ENCODE measurements at regions not wholly inside any gene's neighbourhood (a gene's known extent, or its start where the extent isn't known, plus 50 kb on each side); places are given as distances from the start of the nearest gene placed in this dataset.

DNA sequence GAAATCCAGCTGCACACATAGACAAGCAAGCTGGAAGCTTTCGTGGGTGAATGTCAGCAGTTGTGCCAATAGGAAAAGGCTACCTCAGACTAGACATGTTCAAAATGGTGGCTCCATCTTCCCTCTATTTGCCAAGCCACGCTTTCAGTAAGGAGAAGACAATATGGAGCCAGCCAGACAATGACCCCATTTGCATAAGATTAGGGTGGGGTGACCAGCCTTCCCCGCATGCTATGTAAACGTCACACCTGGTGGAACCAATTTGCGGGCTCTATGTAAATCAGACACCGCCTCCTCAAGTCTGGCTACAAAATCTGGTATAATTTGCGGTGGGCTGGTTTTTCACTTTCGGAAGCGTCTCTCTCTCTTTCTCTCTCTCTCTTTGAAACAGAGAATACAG lies 297.4 kb upstream of the PCDH15 start:
- TF ChIP-seq POLR2A (IDR thresholded peaks at IDR 0.05) (no peak), CTCF (IDR thresholded peaks at IDR 0.05) (no peak), POLR2AphosphoS5 (IDR thresholded peaks at IDR 0.05) (no peak), EP300 (IDR thresholded peaks at IDR 0.05; ENCODE audit: low read depth) (no peak)
- in situ Hi-C loops (cut with MboI; ENCODE audit: low pct_ligation_motif_present in 1 of 4, low pct_unique_long_range_greater_than_20kb in 1 of 4, low sequenced_read_pairs in 3 of 4) = no loop called here
- Histone ChIP-seq H3K4me1 (no peaks in the 10 kb centered on the region), H3K9me3 (no peaks in the 10 kb centered on the region), H3K27ac (no peak overlapping the region), H3K4me3 (no peak overlapping the region), H3K36me3 (no peaks in the 10 kb centered on the region), H3K27me3 (no peaks in the 10 kb centered on the region)
- intact Hi-C loops (cut with DNase I; ENCODE audit: low total_unique reads) = no loop called here
- 78 to 87% methylated on average over 6 to 9 of the region's 9 CpGs for WGBS, 2 donors (ENCODE audit: low coverage in 1 of 2)
- DNase-seq = no peak

DNA sequence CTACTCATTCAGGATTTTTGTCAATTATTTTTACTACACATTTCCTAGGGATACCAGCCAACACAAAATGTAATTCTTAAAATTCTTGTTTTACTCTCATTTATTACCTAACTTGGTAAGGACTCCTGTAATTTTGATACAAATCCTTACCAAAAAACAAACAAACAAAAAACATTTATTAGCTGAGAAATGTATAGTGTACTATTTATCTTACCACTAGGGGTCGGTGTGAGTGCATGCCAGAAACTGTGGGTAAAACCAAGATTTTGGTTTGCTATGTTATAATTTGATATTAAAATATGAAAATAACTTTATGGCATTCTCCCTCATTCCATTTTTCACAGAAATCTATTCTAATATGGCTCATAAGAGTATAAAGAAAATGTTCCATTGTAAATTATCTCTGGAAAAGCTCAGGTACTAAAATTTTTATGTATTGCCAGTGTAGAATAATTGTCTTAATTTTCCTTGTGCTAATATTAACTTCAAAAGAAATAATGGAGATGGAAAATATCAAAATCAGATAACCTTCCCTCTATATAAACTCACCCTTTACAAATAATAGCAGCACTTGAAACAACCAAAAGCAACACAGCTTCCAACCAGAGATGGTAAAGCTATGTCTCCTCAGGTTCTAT lies 290.8 kb upstream of the PCDH15 start:
- in situ Hi-C loops (cut with MboI; ENCODE audit: low pct_ligation_motif_present in 1 of 4, low pct_unique_long_range_greater_than_20kb in 1 of 4, low sequenced_read_pairs in 3 of 4) (no loop called here), intact Hi-C loops (cut with DNase I; ENCODE audit: low total_unique reads) (no loop called here)
- Histone ChIP-seq H3K36me3 (no peaks in the 10 kb centered on the region), H3K4me1 (no peaks in the 10 kb centered on the region), H3K27ac (no peak overlapping the region), H3K27me3 (no peaks in the 10 kb centered on the region), H3K4me3 (no peak overlapping the region), H3K9me3 (no peaks in the 10 kb centered on the region)
- DNase-seq = no peak
- 0% methylated on average over 1 of the region's 1 CpG for WGBS, 2 donors (ENCODE audit: low coverage in 1 of 2)
- TF ChIP-seq EP300 (IDR thresholded peaks at IDR 0.05; ENCODE audit: low read depth) (no peak), POLR2AphosphoS5 (IDR thresholded peaks at IDR 0.05) (no peak), CTCF (IDR thresholded peaks at IDR 0.05) (peak; percentile 46 to 69 (median 65)), POLR2A (IDR thresholded peaks at IDR 0.05) (no peak)

GRCh38 chr10:55078121-55078520 lies 277.1 kb upstream of the PCDH15 start:
- intact Hi-C loops (cut with DNase I; ENCODE audit: low total_unique reads) = no loop called here
- no peak for TF ChIP-seq EP300 (IDR thresholded peaks at IDR 0.05; ENCODE audit: low read depth)
- TF ChIP-seq POLR2A (IDR thresholded peaks at IDR 0.05) = no peak
- no peak for TF ChIP-seq POLR2AphosphoS5 (IDR thresholded peaks at IDR 0.05)
- TF ChIP-seq CTCF (IDR thresholded peaks at IDR 0.05) = no peak
- in situ Hi-C loops (cut with MboI; ENCODE audit: low pct_ligation_motif_present in 1 of 4, low pct_unique_long_range_greater_than_20kb in 1 of 4, low sequenced_read_pairs in 3 of 4) = no loop called here

DNA sequence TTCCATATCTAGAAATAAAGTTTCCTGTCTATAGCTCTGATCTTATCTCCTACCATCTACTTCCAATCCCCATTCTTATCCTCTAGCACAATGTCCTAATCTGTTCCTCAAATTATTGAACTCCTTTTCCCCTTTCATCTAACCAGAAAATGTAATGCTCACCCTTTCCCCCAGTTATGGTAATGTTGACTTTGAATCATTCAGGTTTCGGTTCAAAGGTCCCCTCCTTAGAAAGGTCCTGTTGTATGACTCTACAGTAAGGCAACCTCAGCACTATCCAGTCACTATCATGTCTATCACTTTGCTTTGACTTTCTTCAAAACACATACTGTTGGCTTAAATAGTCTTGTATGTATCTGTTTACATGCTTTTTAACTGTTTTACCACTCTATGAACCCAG lies 264.2 kb upstream of the PCDH15 start:
- Histone ChIP-seq H3K4me3 (no peak overlapping the region), H3K27me3 (no peaks in the 10 kb centered on the region), H3K36me3 (no peaks in the 10 kb centered on the region), H3K4me1 (no peaks in the 10 kb centered on the region), H3K9me3 (no peaks in the 10 kb centered on the region), H3K27ac (no peak overlapping the region)
- TF ChIP-seq CTCF (IDR thresholded peaks at IDR 0.05) (no peak), POLR2A (IDR thresholded peaks at IDR 0.05) (no peak), POLR2AphosphoS5 (IDR thresholded peaks at IDR 0.05) (no peak)
- intact Hi-C loops (cut with DNase I; ENCODE audit: low total_unique reads) = no loop called here
- in situ Hi-C loops (cut with MboI; ENCODE audit: low pct_ligation_motif_present in 1 of 4, low pct_unique_long_range_greater_than_20kb in 1 of 4, low sequenced_read_pairs in 3 of 4) = no loop called here
- WGBS, 2 donors (ENCODE audit: low coverage in 1 of 2) = 57% methylated on average over 1 of the region's 1 CpG; no CpG with 5 or more reads in 1 of the 2 donors
- DNase-seq = no peak

More at GRCh38 chr10:55078121-55078520, 277.1 kb upstream of the PCDH15 start:
- H3K4me3 ChIP-seq = no peak overlapping the region
- H3K4me1 ChIP-seq = no peaks in the 10 kb centered on the region
- no peak overlapping the region for H3K27ac ChIP-seq
- no peak for DNase-seq
- H3K9me3 ChIP-seq = no peaks in the 10 kb centered on the region
- no peaks in the 10 kb centered on the region for H3K36me3 ChIP-seq
- WGBS, 2 donors (ENCODE audit: low coverage in 1 of 2) = 75 to 85% methylated on average over 1 of the region's 1 CpG
- H3K27me3 ChIP-seq = no peaks in the 10 kb centered on the region
